Psoas muscle (tissue), 7 donors: ENCODE measurements at regions not wholly inside any gene's neighbourhood (a gene's known extent, or its start where the extent isn't known, plus 50 kb on each side); places are given as distances from the start of the nearest gene placed in this dataset.

Experiments used
- ATAC-seq, 4 donors: fragments of 200-7000 bp; cut with Tn5 transposase; one replicate each; pipeline ENCODE4 v1.9.1; 2020; ENCODE audit warnings: moderate library complexity in 3 of 4, mild to moderate bottlenecking in 2 of 4
- DNase-seq, 2 donors: peaks; one replicate each; pipeline ENCODE4 v3.0.0-alpha.2; 2020
- H3K27ac ChIP-seq: fragments of 200-600 bp; one replicate; pipeline ENCODE4 v1.8.0; 2022
- H3K27me3 ChIP-seq, 3 donors: fragments of 200-600 bp in 1 of 3; one replicate each; pipeline versions ENCODE4 v1.6.1 to v1.8.0; 2013 to 2022; ENCODE audit warnings: low read length in 2 of 3, mild to moderate bottlenecking in 2 of 3, moderate library complexity in 1 of 3; ENCODE audit not compliant: insufficient read depth in 3 of 3
- H3K36me3 ChIP-seq, 2 donors: fragments of 200-600 bp in 1 of 2; one replicate each; pipeline versions ENCODE4 v1.6.1 to v1.8.0; 2013 to 2022; ENCODE audit warnings: low read depth in 1 of 2, mild to moderate bottlenecking in 1 of 2, moderate library complexity in 1 of 2; ENCODE audit not compliant: insufficient read depth in 1 of 2
- H3K4me1 ChIP-seq: fragments of 200-600 bp; one replicate; pipeline ENCODE4 v1.8.0; 2022
- H3K4me3 ChIP-seq: fragments of 200-600 bp; one replicate; pipeline ENCODE4 v1.8.0; 2022; ENCODE audit warnings: mild to moderate bottlenecking
- H3K9me3 ChIP-seq: fragments of 200-600 bp; one replicate; pipeline ENCODE4 v1.8.0; 2022
- WGBS, 3 donors: extraction: QIAGEN DNeasy Blood & Tissue Kit; methylation state at CpG; one replicate each; pipeline versions ENCODE4 v1.1.6 to v1.1.7; 2013; 5-methylcytosine and 5-hydroxymethylcytosine counted together
- intact Hi-C, 2 donors: fragments of 100-400 bp; cut with DNase I; formaldehyde crosslinking; loops; one replicate each; pipeline versions ENCODE4 v1.11.0 to v1.14.2; 2022
- TF ChIP-seq, protein P1 (sequence below): fragments of 200-600 bp; IDR thresholded peaks from one replicate; pipeline ENCODE4 v1.8.0; 2022; ENCODE audit warnings: antibody characterized with exemption
- donor health status: healthy with polysubstance abuse.
- donor health status: DM: no; HTN: no; CAD: no; lungs with moderate emphysema.
- donor health status: Bipolar disorder and iron deficiency.
- donor health status: healthy.
- donor health status: DM: yes; HTN: yes; CAD: no.
- donor health status: DM: no; HTN: no; CAD: no.
- donor health status: DM: yes; HTN: yes; CAD: no.

DNA sequence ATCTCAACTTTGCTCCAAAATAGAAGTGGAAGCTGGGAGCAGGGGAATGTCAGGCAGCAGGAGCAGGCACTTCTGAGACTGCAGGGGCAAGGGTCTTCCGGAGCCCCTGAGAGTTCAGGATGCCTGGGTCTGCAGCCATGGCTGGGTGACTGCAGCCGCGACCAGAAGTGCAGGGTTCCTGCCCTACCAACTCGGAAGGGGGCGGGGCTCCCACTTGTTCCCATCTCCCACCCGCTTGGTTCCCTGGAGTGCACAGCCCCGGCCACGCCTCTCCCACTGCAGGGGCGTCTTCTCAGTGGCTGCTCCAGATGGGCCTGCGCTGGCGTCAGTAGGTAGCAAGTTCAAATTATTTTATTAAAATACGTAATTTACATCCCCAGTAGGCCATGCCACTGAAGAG is 1631.7 kb downstream of the OLFM4 start:
- no peaks in the 10 kb centered on the region for H3K27me3 ChIP-seq
- no peaks in the 10 kb centered on the region for H3K9me3 ChIP-seq
- DNase-seq (no peak), ATAC-seq (no peak)
- H3K36me3 ChIP-seq: no peaks in the 10 kb centered on the region
- H3K4me3 ChIP-seq: no peak overlapping the region
- intact Hi-C loops: no loop called here
- no peaks in the 10 kb centered on the region for H3K4me1 ChIP-seq
- no peak overlapping the region for H3K27ac ChIP-seq
- TF ChIP-seq, protein P1, sequence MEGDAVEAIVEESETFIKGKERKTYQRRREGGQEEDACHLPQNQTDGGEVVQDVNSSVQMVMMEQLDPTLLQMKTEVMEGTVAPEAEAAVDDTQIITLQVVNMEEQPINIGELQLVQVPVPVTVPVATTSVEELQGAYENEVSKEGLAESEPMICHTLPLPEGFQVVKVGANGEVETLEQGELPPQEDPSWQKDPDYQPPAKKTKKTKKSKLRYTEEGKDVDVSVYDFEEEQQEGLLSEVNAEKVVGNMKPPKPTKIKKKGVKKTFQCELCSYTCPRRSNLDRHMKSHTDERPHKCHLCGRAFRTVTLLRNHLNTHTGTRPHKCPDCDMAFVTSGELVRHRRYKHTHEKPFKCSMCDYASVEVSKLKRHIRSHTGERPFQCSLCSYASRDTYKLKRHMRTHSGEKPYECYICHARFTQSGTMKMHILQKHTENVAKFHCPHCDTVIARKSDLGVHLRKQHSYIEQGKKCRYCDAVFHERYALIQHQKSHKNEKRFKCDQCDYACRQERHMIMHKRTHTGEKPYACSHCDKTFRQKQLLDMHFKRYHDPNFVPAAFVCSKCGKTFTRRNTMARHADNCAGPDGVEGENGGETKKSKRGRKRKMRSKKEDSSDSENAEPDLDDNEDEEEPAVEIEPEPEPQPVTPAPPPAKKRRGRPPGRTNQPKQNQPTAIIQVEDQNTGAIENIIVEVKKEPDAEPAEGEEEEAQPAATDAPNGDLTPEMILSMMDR: no peak
- 89 to 91% (median 90%) methylated on average over 12 of the region's 12 CpGs for WGBS, 3 donors

DNA sequence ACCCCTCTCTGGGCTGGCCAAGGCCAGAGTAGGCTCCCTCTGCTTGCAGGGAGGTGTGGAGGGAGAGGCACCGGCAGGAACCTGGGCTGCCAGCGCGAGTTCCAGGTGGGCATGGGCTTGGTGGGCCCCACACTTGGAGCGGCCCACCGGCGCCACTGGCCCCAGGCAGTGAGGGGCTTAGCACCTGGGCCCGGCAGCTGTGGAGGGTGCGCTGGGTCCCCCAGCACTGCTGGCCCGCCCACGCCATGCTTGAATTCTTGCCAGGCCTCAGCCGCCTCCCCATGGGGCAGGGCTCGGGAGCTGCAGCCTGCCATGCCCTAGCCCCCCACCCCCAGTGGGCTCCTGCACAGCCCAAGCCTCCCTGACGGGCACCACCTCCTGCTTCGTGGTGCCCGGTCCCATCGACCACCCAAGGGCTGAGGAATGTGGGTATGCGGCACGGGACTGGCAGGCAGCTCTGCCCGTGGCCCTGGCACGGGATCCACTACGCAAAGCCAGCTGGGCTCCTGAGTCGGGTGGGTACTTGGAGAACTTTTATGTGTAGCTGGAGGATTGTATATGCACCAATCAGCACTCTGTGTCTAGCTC is 1648.0 kb downstream of the OLFM4 start:
- WGBS, 3 donors: 94 to 95% (median 94%) methylated on average over 22 of the region's 22 CpGs
- Histone ChIP-seq H3K27me3 (no peaks in the 10 kb centered on the region), H3K4me3 (no peak overlapping the region), H3K36me3 (no peaks in the 10 kb centered on the region), H3K27ac (no peak overlapping the region), H3K9me3 (no peaks in the 10 kb centered on the region), H3K4me1 (no peaks in the 10 kb centered on the region)
- intact Hi-C loops: no loop called here
- TF ChIP-seq, protein P1: no peak
- DNase-seq: no peak
- ATAC-seq: no peak

DNA sequence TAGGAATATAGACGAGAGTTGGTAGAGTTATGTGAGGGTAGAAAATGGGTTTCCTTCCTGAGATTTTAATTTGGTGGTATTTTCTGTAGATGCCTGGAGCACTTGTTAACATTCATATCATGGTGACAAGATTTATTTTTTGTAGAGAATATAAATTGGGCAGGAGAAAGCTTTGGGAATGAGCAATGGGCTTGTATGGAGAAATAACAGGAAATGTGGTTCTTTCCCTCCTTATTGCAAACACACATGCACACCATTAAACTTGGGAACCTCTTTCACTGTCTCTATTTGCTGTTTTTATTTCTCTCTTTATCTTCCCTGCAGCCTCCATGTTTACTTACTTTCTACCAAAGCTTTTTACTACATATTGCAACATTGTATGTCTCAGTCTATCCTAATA is 1653.6 kb downstream of the OLFM4 start:
- Histone ChIP-seq H3K4me3 (no peak overlapping the region), H3K27ac (no peak overlapping the region), H3K4me1 (no peaks in the 10 kb centered on the region), H3K36me3 (no peaks in the 10 kb centered on the region), H3K9me3 (no peaks in the 10 kb centered on the region), H3K27me3 (no peaks in the 10 kb centered on the region)
- 71 to 77% (median 74%) methylated on average over 1 of the region's 1 CpG for WGBS, 3 donors
- DNase-seq: no peak
- TF ChIP-seq, protein P1: no peak
- ATAC-seq: no peak
- intact Hi-C loops: no loop called here

DNA sequence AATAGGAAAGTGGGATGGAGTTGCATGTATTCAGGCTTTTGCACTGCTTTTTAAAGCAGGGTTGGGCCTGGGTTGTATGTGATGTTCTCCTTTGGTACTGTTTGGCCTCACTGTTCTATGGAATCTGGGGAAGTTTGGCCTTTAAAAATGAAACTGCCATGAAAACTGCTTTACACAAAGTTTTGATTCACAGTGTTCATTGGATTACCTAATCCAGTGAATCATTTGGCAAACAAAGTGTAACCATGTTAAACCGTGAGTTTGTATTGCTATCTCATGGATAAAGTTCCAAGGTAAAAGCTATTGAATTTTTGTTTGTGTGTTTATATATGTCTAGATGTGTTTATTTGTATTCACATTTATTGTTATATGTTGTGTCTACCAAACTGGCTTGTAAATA is 1658.6 kb downstream of the OLFM4 start:
- intact Hi-C loops: no loop called here
- TF ChIP-seq, protein P1: no peak
- ATAC-seq (no peak), DNase-seq (no peak)
- H3K36me3 ChIP-seq: no peaks in the 10 kb centered on the region
- H3K4me3 ChIP-seq: no peak overlapping the region
- 31 to 58% (median 41%) methylated on average over 1 of the region's 1 CpG for WGBS, 3 donors
- H3K27ac ChIP-seq: no peak overlapping the region
- H3K4me1 ChIP-seq: no peaks in the 10 kb centered on the region
- no peaks in the 10 kb centered on the region for H3K9me3 ChIP-seq
- H3K27me3 ChIP-seq: no peaks in the 10 kb centered on the region

DNA sequence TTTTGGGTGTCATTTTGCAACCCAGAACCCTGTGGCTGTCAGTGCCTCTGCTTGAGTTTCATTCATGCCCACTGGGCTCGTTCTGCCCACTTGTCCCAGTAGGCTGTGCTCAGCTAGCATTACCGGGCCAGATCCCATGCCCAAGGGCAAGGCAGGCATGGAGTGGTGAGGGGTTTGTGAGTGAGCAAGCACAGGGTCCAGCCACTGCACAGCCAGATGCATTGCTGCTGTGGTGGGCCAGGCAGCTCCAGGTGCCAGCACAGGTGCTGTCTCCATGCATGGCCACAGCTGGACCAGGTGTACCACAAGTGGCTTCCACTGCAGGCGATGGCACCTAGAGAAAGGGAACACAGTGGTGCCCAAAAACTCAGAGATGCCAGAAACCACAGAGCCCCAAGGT is 1671.2 kb downstream of the OLFM4 start:
- no peaks in the 10 kb centered on the region for H3K9me3 ChIP-seq
- no peaks in the 10 kb centered on the region for H3K36me3 ChIP-seq
- WGBS, 3 donors: 78 to 84% (median 82%) methylated on average over 3 of the region's 3 CpGs
- TF ChIP-seq, protein P1: no peak
- H3K4me1 ChIP-seq: no peaks in the 10 kb centered on the region
- H3K27ac ChIP-seq: no peak overlapping the region
- no peak for ATAC-seq
- intact Hi-C loops: no loop called here
- H3K4me3 ChIP-seq: no peak overlapping the region
- no peaks in the 10 kb centered on the region for H3K27me3 ChIP-seq
- no peak for DNase-seq
